Activated CD4-positive, alpha-beta T cell treated with anti-CD3 and anti-CD28 coated beads for 1 hour (primary cell): ENCODE measurements at regions not wholly inside any gene's neighbourhood (a gene's known extent, or its start where the extent isn't known, plus 50 kb on each side); places are given as distances from the start of the nearest gene placed in this dataset.

Source experiments
- DNase-seq: peaks from one replicate; pipeline ENCODE4 v3.0.0-alpha.2; 2020

DNA sequence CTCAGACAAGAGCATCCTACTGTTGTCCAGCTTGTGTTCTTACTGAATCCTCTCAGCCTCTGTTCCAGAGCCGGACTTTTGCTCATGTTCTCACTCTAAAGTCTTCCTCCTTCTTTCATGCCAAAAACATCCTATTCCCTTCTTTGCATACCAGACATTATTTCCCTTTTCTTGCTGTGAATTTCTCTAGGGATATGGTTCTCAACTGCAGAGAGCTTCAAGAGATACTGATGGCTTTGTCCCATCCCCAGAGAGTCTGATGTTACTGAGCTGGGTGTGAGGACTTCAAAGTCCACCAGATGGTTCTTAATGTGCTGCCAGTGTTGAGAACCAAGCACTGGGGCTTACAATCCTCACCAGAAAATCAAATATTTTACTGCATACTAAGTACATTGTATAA lies 98.6 kb upstream of the FER start:
- DNase-seq, result no peak

- peak; percentile 16 for DNase-seq
These were observed 105.4 kb upstream of the FER start for GRCh38 chr5:108642170-108642906.

DNA sequence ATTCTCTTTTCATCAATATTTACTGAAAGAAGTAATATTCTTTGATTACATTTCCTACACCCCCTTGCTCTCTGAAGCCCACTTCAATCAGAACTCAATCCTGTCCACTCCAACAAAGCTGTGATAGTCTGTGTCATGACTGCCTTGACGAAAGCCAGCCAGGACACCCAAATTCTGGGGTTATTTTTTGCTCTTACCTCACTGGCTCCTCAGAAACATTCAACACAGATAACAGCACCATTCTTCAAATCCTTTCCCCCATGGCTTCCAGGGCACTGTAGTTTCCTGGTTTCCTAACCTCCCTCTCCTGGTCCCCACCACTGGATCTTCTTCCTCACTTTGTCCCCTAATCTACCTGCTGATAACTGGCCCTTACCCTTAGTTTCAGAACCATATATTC lies 106.1 kb upstream of the FER start:
- no peak for DNase-seq

- no peak for DNase-seq
These were observed 108.3 kb upstream of the FER start for GRCh38 chr5:108639366-108639765.

- no peak for DNase-seq
These were observed 109.7 kb upstream of the FER start for GRCh38 chr5:108638021-108638420.

DNA sequence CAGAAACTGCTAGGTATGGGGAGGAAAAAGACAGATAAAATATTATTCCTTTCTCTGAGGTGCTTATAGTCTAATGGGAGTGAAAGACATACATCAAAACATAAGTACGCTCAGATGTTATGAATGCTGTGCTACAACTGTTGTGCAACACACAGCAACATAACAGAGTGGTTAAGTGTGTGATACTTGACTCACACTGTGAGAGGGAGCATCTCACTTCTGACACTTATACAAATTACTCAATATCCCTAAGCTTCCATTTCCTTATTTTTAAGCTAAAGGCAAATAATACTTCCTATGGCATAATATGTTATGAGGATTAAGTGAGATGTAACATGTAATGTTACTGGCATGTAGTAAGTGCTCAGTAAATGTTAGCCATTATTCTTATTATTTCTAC lies 110.6 kb upstream of the FER start:
- no peak for DNase-seq

DNA sequence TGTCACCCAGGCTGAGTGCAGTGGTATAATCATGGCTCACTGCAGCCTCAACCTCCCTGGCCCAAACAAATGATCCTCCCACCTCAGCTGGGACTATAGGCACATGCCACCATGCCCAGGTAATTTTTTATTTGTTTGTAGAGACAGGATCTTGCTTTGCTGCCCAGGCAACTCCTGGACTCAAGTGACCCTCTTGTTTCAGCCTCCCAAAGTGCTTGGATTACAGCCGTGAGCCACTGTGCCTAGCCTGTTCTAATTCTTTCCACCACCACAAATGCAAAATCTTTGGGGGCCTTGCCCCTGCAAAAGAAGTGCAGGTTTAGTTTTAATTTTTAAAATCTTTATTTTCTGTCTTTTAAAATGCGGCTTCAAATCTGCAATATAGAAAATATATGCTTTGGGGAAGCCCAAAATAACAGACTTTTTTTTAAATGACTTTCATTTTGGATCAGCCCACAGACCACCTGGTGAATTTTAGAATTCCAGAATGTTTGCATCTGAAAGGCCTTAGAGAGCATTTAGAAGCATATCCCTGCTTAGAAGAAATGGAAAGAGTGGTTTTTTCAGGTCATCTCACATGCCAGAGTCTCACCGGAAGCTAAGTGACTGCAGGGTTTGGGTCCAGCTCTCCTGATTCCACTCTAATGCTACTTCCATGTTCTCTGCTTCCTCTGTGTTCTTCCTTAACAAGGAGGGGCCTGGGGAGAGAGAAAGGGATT lies 111.4 kb upstream of the FER start:
- DNase-seq, result no peak

DNA sequence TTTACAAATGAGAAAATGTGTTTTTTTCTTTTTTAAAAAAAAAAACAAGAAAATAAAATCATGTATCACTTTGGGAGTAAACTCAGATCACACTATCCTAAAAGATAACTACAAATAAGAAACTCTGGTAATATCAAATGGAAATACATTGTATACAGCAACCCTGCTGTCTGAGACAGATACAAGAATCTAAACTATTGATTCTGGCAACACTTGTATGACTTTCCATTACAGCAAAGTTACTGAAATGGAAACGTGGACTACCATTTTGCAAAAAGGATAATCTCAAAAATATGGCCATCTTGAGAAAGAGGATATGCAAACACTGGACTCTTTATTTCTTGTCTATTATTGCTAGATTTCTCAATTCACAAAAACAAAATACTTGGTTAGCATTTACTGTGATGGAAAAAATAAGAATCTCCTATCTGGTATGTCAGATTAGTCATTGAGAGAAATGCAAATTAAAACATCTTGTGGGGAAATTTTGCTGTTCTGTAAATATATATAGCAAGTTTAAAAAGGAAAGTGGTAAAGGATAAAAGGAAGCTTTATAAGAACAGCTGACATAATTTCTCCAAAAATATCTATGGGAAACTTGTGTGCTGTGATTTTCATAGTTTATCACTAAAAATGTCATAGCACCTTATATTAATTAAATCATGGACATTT lies 112.9 kb upstream of the FER start:
- DNase-seq, result no peak

GRCh38 chr5:108634010-108634616 lies 113.6 kb upstream of the FER start:
- no peak for DNase-seq

DNA sequence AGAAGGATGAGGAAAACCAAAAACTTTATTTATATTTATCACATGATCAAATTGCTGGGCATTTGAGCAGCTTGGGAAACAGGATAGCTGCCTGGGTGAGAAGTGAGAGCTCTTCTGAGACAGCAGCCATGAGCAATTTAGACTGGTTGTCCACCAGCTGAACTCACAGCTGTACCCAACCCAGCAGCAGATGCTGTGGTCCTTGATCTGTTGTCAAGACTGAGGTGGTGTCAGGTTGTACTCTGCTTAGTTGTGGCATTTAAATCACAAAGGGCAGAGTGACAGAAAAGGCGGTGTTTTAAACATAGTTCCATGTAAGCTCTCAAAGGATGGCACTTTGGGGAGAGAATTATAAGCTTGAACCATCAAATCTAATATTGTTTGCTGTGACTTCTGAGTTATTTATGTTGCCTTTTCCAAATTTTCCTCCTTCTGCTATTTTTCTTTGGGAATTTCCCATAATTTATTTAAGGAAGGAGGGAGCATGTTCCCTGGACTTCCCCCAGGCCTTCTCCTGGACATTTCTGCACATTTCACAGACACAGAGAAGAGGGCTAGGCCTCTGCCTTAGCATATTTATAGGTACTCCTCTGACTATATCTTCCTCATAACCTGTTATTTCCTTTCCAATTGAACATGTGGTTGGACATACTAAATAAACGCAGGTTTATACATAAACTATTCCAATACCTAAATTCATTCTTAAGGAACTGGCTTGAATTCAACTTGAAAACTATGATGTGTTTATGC lies 117.7 kb upstream of the FER start:
- no peak for DNase-seq

DNA sequence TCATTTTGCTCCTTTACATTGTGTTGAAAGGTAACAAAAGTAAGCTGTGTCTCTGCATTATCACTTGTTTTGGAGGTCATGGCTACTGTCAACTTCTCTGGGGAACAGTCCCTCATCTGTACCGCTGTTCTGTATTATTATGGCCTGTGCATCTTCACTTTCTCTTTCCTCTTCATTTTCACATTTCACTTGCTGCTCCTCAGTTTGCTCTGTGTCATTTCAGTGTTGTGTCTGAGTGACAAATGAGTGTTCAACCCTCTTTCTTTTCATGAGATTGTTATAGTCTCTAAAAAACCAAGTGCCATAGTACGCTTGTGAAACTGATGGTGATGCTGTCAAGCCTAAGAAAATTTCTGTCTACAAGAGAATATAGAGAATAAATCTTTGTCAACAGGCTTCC lies 122.0 kb upstream of the FER start:
- no peak for DNase-seq

GRCh38 chr5:108623826-108624225 lies 123.9 kb upstream of the FER start:
- DNase-seq, result no peak

DNA sequence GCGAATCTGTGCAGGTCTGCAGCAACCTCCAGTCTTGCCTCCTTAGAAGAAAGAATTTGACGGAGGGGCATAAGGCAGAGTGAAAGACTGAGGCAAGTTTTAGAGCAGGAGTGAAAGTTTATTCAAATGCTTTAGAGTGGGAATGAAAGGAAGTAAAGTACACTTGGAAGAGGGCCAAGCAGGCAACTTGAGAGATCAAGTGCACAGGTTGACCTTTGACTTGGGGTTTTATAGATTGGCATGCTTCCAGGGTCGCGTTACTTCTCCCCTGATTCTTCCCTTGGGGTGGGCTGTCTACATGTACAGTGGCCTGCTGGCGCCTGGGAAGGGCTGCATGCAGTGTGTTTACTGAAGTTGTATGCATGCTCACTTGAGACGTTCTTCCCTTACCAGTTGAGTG lies 127.2 kb upstream of the FER start:
- no peak for DNase-seq

DNA sequence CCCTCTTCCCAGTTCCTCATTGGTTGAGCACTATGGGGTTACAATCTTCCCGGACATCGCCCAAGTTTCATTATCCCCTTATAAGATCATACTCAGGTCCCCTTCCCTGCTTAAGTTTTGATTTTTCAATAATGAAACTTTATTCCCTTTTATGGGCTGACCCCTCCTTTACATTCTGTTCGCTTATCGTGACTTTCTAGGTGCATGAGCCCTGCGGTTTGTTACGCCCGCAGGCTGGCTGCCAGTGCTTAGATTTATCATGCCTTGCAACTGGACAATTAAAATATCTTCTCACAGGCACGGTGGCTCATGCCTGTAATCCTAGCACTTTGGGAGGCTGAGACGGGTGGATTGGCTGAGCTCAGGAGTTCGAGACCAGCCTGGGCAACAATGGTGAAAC lies 127.9 kb upstream of the FER start:
- no peak for DNase-seq

GRCh38 chr5:108617467-108618435 lies 129.9 kb upstream of the FER start:
- DNase-seq, result no peak

- no peak for DNase-seq
These were observed 132.5 kb upstream of the FER start for GRCh38 chr5:108615216-108615615.

DNA sequence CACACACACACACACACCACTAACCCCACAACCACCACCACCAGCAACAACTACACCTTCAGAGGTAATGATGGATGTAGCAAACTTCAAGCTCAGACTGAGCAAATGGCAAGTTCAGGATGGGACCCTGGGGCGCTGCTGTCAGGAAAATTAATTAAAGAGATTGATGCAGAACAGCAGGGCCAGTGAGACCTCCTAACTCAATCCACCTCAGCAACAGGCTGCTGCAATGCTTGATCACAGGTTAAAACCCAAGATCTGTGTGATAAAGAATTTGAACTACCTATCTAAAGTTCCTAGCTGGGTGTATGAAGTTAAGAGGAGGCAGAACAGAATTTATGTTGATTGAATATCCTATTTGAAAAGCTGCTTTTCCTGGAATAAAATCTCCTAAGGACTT lies 140.3 kb upstream of the FER start:
- DNase-seq, result no peak

GRCh38 chr5:108606185-108606584 lies 141.5 kb upstream of the FER start:
- DNase-seq, result no peak

GRCh38 chr5:108602830-108603229 lies 144.9 kb upstream of the FER start:
- DNase-seq, result no peak

DNA sequence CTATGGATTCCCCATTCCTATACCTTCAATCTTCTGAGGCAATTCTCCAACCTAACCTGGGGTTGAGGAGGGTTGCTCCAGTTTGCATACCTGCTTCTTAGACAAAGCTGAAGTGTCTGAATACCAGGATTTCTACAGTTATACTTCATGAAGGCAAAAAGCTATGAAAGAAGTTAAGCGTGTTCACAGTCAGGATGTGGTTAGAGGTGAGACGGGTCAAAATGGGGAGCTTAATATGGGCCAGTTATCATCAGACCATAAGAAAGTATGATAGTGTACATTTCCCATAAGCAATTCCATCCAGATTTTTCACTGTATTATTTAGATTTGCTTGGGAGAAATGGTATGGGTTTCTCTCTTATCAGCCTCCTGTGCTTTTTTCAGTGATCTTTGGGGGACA lies 156.9 kb upstream of the FER start:
- DNase-seq, result no peak

DNA sequence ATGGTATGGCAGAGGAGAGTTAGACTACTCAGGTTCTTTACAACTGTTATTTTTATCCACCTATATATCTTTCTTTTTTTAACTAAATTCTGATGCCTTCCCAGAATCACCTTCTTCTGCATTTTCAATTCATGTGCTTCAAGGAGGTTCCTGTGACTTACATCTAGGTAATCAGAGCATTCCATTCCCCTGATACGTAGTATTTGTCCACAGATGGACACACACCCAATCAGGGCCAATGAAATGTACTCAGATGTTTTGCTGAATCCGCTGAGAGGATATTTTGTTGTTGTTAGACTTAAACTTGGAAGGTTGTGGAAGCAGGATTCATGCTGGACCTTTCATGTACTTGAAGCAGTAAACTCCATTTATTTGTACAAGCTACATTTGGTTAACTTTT lies 159.4 kb upstream of the FER start:
- DNase-seq, result no peak

GRCh38 chr5:108587821-108588220 lies 159.9 kb upstream of the FER start:
- no peak for DNase-seq
